CD8-positive, alpha-beta memory T cell (primary cell): ENCODE measurements at regions not wholly inside any gene's neighbourhood (a gene's known extent, or its start where the extent isn't known, plus 50 kb on each side); places are given as distances from the start of the nearest gene placed in this dataset.
A peak's percentile ranks its signal among the peaks of the same experiment; 100 is the strongest.
"Not testable (repeated sequence)": the region's sequence is repeated elsewhere in the genome, so short reads cannot be mapped to it uniquely, and the experiment has no call there.

Source experiments
- CTCF ChIA-PET: fragments of 350-600 bp; sonication (Branson Sonifier 250); formaldehyde crosslinking; loops from one replicate; lab custom pipeline; 2021; ENCODE audit warnings: antibody characterized with exemption; lab: Charles Lee
- POLR2A ChIA-PET: fragments of 350-600 bp; sonication (Branson Sonifier 250); formaldehyde crosslinking; loops from one replicate; lab custom pipeline; 2021; ENCODE audit warnings: antibody characterized with exemption; lab: Charles Lee
- DNase-seq, 5 donors: peaks; one replicate each; pipeline versions ENCODE4 v3.0.0 to v3.0.0-alpha.2; 2020 to 2022; ENCODE audit warnings: mixed read lengths in 1 of 5
- H3K27ac ChIP-seq: one replicate; pipeline ENCODE4 v1.7.0; 2013; ENCODE audit warnings: low read depth, mild to moderate bottlenecking, low read length, moderate library complexity
- H3K27me3 ChIP-seq: 2 replicates; pipeline ENCODE4 v1.7.0; 2013; ENCODE audit warnings: low read length, mild to moderate bottlenecking; ENCODE audit not compliant: insufficient read depth, poor library complexity, severe bottlenecking
- H3K36me3 ChIP-seq: 2 replicates; pipeline ENCODE4 v1.7.0; 2013; ENCODE audit warnings: mild to moderate bottlenecking, low read length, moderate library complexity; ENCODE audit not compliant: insufficient read depth
- H3K4me1 ChIP-seq: 2 replicates; pipeline ENCODE4 v1.7.0; 2013; ENCODE audit warnings: mild to moderate bottlenecking, low read length, moderate library complexity; ENCODE audit not compliant: insufficient read depth
- H3K4me3 ChIP-seq: 2 replicates; pipeline ENCODE4 v1.7.0; 2013; ENCODE audit warnings: mild to moderate bottlenecking, low read length
- H3K9me3 ChIP-seq: 2 replicates; pipeline ENCODE4 v1.7.0; 2013; ENCODE audit warnings: mild to moderate bottlenecking, low read length
- H3K27ac Mint-ChIP-seq, 8 donors: one replicate each; pipeline ENCODE4 v1.8.0; 2020 to 2021; ENCODE audit warnings: mixed read lengths in 8 of 8, mild to moderate bottlenecking in 6 of 8, inconsistent platforms in 3 of 8, moderate library complexity in 3 of 8
- H3K27me3 Mint-ChIP-seq, 2 donors: one replicate each; pipeline ENCODE4 v1.8.0; 2020 to 2021; ENCODE audit warnings: mixed read lengths in 2 of 2, mild to moderate bottlenecking in 1 of 2, moderate library complexity in 1 of 2
- H3K36me3 Mint-ChIP-seq, 3 donors: one replicate each; pipeline ENCODE4 v1.8.0; 2020 to 2021; ENCODE audit warnings: mixed read lengths in 3 of 3, inconsistent platforms in 1 of 3, mild to moderate bottlenecking in 1 of 3
- H3K4me1 Mint-ChIP-seq, 3 donors: one replicate each; pipeline ENCODE4 v1.8.0; 2020 to 2021; ENCODE audit warnings: mixed read lengths in 3 of 3, inconsistent platforms in 1 of 3, mild to moderate bottlenecking in 1 of 3
- H3K4me3 Mint-ChIP-seq, 7 donors: one replicate each; pipeline ENCODE4 v1.8.0; 2020 to 2021; ENCODE audit warnings: mixed read lengths in 7 of 7, mild to moderate bottlenecking in 6 of 7, moderate library complexity in 4 of 7, inconsistent platforms in 2 of 7
- H3K9me3 Mint-ChIP-seq, 5 donors: one replicate each; pipeline ENCODE4 v1.8.0; 2020 to 2022; ENCODE audit warnings: mixed read lengths in 5 of 5, mild to moderate bottlenecking in 3 of 5, moderate library complexity in 2 of 5, inconsistent platforms in 1 of 5

GRCh38 chr2:242088044-242088443 lies 218.5 kb downstream of the RTP5 start:
- H3K9me3 ChIP-seq, H3K9me3 Mint-ChIP-seq, H3K27me3 ChIP-seq, H3K27me3 Mint-ChIP-seq, DNase-seq, H3K36me3 ChIP-seq, POLR2A ChIA-PET, H3K36me3 Mint-ChIP-seq, H3K27ac ChIP-seq, CTCF ChIA-PET: not testable (repeated sequence)
- Mint-ChIP-seq H3K4me1 (peaks cover 32 to 47% (median 41%) of the 10 kb centered on the region in 3 donors), H3K27ac (peak overlapping the region in 6 of 8 donors; percentile 37 to 97 (median 74)), H3K4me3 (peak overlapping the region; percentile 69 to 97 (median 89))
- Histone ChIP-seq H3K4me3 (peak overlapping the region; percentile 37), H3K4me1 (peaks cover 12% of the 10 kb centered on the region)

GRCh38 chr2:242088471-242089212 lies 219.1 kb downstream of the RTP5 start:
- Histone ChIP-seq H3K27ac (peak overlapping the region; percentile 9), H3K4me3 (peak overlapping the region; percentile 28), H3K4me1 (peaks cover 12% of the 10 kb centered on the region), H3K27me3 (no peaks in the 10 kb centered on the region), H3K9me3 (no peaks in the 10 kb centered on the region), H3K36me3 (no peaks in the 10 kb centered on the region)
- DNase-seq: peak; percentile 91 to 96 (median 93)
- ChIA-PET CTCF (no interaction called here), POLR2A (no interaction called here)
- peaks cover 0 to 5% (median 0%) of the 10 kb centered on the region in 5 donors for H3K9me3 Mint-ChIP-seq
- peak overlapping the region; percentile 81 to 97 (median 92) for H3K27ac Mint-ChIP-seq
- H3K4me3 Mint-ChIP-seq: peak overlapping the region; percentile 84 to 97 (median 89)
- no peaks in the 10 kb centered on the region for H3K27me3 Mint-ChIP-seq
- H3K36me3 Mint-ChIP-seq: peaks cover 0 to 6% (median 2%) of the 10 kb centered on the region in 3 donors
- H3K4me1 Mint-ChIP-seq: peaks cover 32 to 48% (median 46%) of the 10 kb centered on the region in 3 donors

DNA sequence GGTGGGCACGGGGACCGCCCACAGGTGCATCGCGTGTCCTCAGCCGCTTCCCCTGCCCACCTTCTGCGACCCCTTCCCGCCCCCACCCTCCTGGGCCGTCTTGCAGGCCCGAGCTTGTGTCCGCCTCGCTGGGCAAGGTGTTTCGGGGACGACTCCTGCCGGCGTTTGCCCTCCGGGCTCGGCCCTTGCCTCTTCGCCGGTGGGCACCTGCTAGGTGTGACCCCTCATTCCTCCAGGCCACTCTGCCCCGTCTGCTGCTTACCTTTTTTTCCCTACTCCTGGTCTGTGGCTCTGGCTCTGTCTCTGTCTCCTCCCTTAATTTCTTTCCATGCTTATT lies 219.7 kb downstream of the RTP5 start:
- Mint-ChIP-seq H3K27ac (peak overlapping the region in 2 of 8 donors; percentile 93 to 97), H3K4me1 (peaks cover 34 to 53% (median 49%) of the 10 kb centered on the region in 3 donors), H3K4me3 (peak overlapping the region; percentile 88 to 98 (median 89)), H3K36me3 (peaks cover 0 to 10% (median 2%) of the 10 kb centered on the region in 3 donors)
- POLR2A ChIA-PET, CTCF ChIA-PET, H3K27me3 Mint-ChIP-seq, DNase-seq, H3K27ac ChIP-seq, H3K27me3 ChIP-seq, H3K36me3 ChIP-seq, H3K4me3 ChIP-seq, H3K9me3 ChIP-seq, H3K9me3 Mint-ChIP-seq: not testable (repeated sequence)
- peaks cover 12% of the 10 kb centered on the region for H3K4me1 ChIP-seq

DNA sequence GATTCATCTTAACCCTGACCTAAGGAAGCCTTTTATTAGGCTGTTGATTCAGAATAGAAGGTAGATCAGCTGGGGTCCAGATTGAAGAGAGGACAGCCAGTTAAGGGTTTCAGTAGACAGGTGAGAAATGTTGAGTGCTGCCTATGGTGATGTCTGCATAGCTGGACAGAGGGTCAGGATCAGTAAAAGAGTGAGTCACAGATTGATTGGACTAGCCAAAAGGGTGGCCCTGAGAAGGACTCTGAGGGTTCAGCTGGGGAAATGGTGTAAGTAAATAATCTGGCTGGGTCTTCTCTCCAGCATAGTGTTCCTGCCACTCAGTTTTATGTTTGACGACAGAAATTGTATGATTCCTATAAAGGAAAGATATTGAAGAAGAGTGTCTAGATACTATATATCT lies 227.7 kb downstream of the RTP5 start:
- CTCF ChIA-PET: interaction anchor here (1.2 kb wide), 1 partner anchor 146 kb away, joined by 4 read pairs; no protein-coding TSS in a partner anchor
- peaks cover 15 to 29% (median 26%) of the 10 kb centered on the region in 3 donors for H3K4me1 Mint-ChIP-seq
- H3K36me3 Mint-ChIP-seq: peaks cover 13 to 66% (median 25%) of the 10 kb centered on the region in 3 donors
- DNase-seq, H3K27ac Mint-ChIP-seq, H3K4me3 ChIP-seq, H3K36me3 ChIP-seq, H3K4me1 ChIP-seq, H3K27me3 ChIP-seq, H3K27me3 Mint-ChIP-seq, H3K9me3 ChIP-seq, POLR2A ChIA-PET, H3K27ac ChIP-seq, H3K9me3 Mint-ChIP-seq: not testable (repeated sequence)
- peak overlapping the region in 1 of 7 donors; percentile 49 for H3K4me3 Mint-ChIP-seq

DNA sequence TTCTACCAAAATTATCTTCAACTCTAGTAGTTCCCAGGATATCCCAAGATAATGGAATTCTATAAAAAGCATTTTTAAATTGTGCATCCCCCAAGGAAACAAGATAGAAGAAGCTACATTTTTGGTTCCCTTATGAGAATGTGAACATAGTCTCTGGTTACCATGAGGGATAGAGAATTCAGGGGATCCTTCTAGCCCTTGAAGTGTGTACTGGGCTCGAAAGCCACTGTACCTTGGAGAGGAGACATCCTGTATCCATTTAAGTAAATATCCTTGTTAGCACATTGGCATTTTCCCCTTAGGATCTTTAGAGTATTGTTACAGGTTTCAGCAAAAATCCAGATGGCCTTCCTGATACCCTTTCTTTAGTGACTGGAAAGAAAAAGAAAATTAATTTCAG lies 228.5 kb downstream of the RTP5 start:
- no peaks in the 10 kb centered on the region for H3K9me3 Mint-ChIP-seq
- H3K27ac Mint-ChIP-seq: peak overlapping the region in 1 of 8 donors; percentile 11
- DNase-seq: no peak
- H3K27me3 Mint-ChIP-seq: no peaks in the 10 kb centered on the region
- peaks cover 15 to 29% (median 24%) of the 10 kb centered on the region in 3 donors for H3K4me1 Mint-ChIP-seq
- Histone ChIP-seq H3K36me3 (peaks cover 6% of the 10 kb centered on the region), H3K4me1 (no peaks in the 10 kb centered on the region), H3K27ac (peak overlapping the region; percentile 62), H3K4me3 (no peak overlapping the region), H3K9me3 (no peaks in the 10 kb centered on the region), H3K27me3 (no peaks in the 10 kb centered on the region)
- peaks cover 13 to 71% (median 25%) of the 10 kb centered on the region in 3 donors for H3K36me3 Mint-ChIP-seq
- ChIA-PET CTCF (interaction anchor here (1.2 kb wide), 1 partner anchor 147 kb away, joined by 4 read pairs; no protein-coding TSS in a partner anchor), POLR2A (no interaction called here)
- H3K4me3 Mint-ChIP-seq: no peak overlapping the region

DNA sequence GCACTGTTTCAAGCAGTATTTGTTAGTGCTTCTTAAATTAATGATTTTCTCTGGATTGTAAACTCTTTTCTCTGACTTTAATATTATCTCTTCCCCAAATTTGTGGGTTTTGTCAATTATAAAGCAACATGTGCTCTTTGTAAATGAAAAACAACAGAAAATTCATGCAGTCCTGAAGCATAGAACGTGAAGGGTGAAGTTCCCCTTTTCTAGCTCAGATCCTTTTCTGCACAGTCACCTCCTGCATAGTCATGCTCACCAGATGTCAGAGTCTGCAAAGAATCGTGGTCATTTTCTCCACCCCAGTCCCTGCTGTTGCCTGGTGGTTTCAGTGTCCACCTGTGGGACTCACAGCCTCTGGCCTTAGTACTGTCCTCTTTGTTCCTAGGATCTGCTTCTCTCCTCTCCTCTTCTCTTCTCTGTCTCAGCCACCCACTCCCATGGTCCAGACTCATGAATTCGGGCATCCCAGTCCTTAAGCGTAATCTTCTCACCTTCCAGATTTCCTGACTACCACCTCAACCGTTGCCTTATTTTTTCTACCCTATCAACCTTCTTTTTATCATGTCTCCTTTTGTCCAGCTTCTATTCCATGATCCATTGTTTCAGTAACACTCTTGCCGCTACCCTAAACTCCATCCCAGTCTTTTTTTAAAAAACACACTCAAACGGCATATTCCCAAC lies 229.1 kb downstream of the RTP5 start:
- H3K4me1 ChIP-seq: no peaks in the 10 kb centered on the region
- H3K9me3 ChIP-seq: no peaks in the 10 kb centered on the region
- no peak overlapping the region for H3K4me3 ChIP-seq
- no peak overlapping the region for H3K4me3 Mint-ChIP-seq
- H3K9me3 Mint-ChIP-seq: no peaks in the 10 kb centered on the region
- DNase-seq: no peak
- H3K27me3 ChIP-seq: no peaks in the 10 kb centered on the region
- H3K36me3 ChIP-seq: peaks cover 6% of the 10 kb centered on the region
- ChIA-PET CTCF (interaction anchor here (1.2 kb wide), 1 partner anchor 148 kb away, joined by 4 read pairs; no protein-coding TSS in a partner anchor), POLR2A (no interaction called here)
- no peak overlapping the region for H3K27ac Mint-ChIP-seq
- H3K27ac ChIP-seq: peak overlapping the region; percentile 62
- peaks cover 13 to 73% (median 25%) of the 10 kb centered on the region in 3 donors for H3K36me3 Mint-ChIP-seq
- H3K27me3 Mint-ChIP-seq: no peaks in the 10 kb centered on the region
- H3K4me1 Mint-ChIP-seq: peaks cover 15 to 29% (median 19%) of the 10 kb centered on the region in 3 donors

DNA sequence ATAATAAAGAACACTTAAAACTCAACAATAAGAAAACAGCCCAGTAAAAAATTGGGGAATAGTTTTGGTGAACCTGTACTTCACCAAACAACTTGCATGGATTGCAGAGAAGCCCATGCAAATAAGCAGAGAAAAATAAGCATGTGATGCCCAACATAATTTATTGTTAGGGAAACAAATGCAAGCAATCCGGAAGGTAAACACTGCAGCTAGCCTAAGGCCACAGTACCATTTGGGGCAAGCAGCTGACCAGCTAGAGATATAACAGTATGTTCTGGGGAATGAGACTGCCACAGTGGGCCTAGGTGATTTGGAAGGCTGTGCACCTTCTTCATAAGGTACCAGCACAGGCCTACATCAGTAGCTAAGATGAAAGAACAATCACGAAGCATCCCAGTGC lies 233.6 kb downstream of the RTP5 start:
- H3K9me3 ChIP-seq, POLR2A ChIA-PET, CTCF ChIA-PET, H3K27me3 Mint-ChIP-seq, H3K27me3 ChIP-seq, H3K4me1 ChIP-seq, DNase-seq, H3K4me3 ChIP-seq, H3K36me3 ChIP-seq, H3K27ac ChIP-seq, H3K4me3 Mint-ChIP-seq, H3K9me3 Mint-ChIP-seq: not testable (repeated sequence)
- H3K36me3 Mint-ChIP-seq: peaks cover 15 to 61% (median 26%) of the 10 kb centered on the region in 3 donors
- peak overlapping the region in 1 of 8 donors; percentile 54 for H3K27ac Mint-ChIP-seq
- H3K4me1 Mint-ChIP-seq: peaks cover 15 to 40% (median 25%) of the 10 kb centered on the region in 3 donors
